Vagina (tissue), 2 donors: ENCODE measurements at regions not wholly inside any gene's neighbourhood (a gene's known extent, or its start where the extent isn't known, plus 50 kb on each side); places are given as distances from the start of the nearest gene placed in this dataset.

Experiments used
- DNase-seq, 2 donors: peaks; one replicate each; pipeline ENCODE4 v3.0.0-alpha.2; 2017; ENCODE audit errors: extremely low spot score in 2 of 2
- H3K27ac ChIP-seq: fragments of 200-600 bp; sonication (generic); one replicate; pipeline ENCODE4 v1.5.1; 2019
- H3K27me3 ChIP-seq: fragments of 200-600 bp; sonication (generic); one replicate; pipeline ENCODE4 v1.5.1; 2019
- H3K36me3 ChIP-seq, 2 donors: fragments of 200-600 bp; sonication (generic); one replicate each; pipeline ENCODE4 v1.5.1; 2017 to 2019
- H3K4me1 ChIP-seq: fragments of 200-600 bp; sonication (generic); one replicate; pipeline ENCODE4 v1.5.1; 2019
- H3K4me3 ChIP-seq, 2 donors: fragments of 200-600 bp; sonication (generic); 1 replicate in 1 of 2; 2 replicates in 1 of 2; pipeline ENCODE4 v1.5.1; 2016 to 2019
- H3K9me3 ChIP-seq: fragments of 200-600 bp; sonication (generic); one replicate; pipeline ENCODE4 v1.5.1; 2019
- POLR2A ChIP-seq, 2 donors: fragments of 450-650 bp; IDR thresholded peaks; one replicate each; pipeline ENCODE4 v1.6.1; 2017; ENCODE audit warnings: antibody characterized with exemption in 2 of 2, mild to moderate bottlenecking in 2 of 2, moderate library complexity in 2 of 2
- POLR2AphosphoS5 ChIP-seq, 2 donors: sonication (generic); formaldehyde crosslinking; IDR thresholded peaks; one replicate each; pipeline ENCODE4 v1.9.0; 2017; ENCODE audit warnings: antibody characterized with exemption in 2 of 2, mild to moderate bottlenecking in 2 of 2, low read depth in 1 of 2; ENCODE audit not compliant: insufficient read depth in 1 of 2
- intact Hi-C: fragments of 100-400 bp; cut with DNase I; formaldehyde crosslinking; loops from one replicate; pipeline ENCODE4 v1.15.1; 2023
- TF ChIP-seq, protein P1 (sequence below), 3 experiments: fragments of 450-650 bp in 2 of 3; fragments of 200-600 bp in 1 of 3; sonication (generic) in 1 of 3; IDR thresholded peaks; one replicate each; pipeline ENCODE4 v1.5.1; 2017 to 2019; ENCODE audit warnings: antibody characterized with exemption in 3 of 3, mild to moderate bottlenecking in 2 of 3, moderate library complexity in 2 of 3

- intact Hi-C loops = no loop called here
- TF ChIP-seq, protein P1, sequence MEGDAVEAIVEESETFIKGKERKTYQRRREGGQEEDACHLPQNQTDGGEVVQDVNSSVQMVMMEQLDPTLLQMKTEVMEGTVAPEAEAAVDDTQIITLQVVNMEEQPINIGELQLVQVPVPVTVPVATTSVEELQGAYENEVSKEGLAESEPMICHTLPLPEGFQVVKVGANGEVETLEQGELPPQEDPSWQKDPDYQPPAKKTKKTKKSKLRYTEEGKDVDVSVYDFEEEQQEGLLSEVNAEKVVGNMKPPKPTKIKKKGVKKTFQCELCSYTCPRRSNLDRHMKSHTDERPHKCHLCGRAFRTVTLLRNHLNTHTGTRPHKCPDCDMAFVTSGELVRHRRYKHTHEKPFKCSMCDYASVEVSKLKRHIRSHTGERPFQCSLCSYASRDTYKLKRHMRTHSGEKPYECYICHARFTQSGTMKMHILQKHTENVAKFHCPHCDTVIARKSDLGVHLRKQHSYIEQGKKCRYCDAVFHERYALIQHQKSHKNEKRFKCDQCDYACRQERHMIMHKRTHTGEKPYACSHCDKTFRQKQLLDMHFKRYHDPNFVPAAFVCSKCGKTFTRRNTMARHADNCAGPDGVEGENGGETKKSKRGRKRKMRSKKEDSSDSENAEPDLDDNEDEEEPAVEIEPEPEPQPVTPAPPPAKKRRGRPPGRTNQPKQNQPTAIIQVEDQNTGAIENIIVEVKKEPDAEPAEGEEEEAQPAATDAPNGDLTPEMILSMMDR (IDR thresholded peaks at IDR 0.05) = no peak
- TF ChIP-seq POLR2A (IDR thresholded peaks at IDR 0.05) = no peak
- TF ChIP-seq POLR2AphosphoS5 (IDR thresholded peaks at IDR 0.05; ENCODE audit: insufficient read depth in 1 of 2, low read depth in 1 of 2) = no peak
- no peaks in the 10 kb centered on the region for H3K9me3 ChIP-seq
- no peaks in the 10 kb centered on the region for H3K27me3 ChIP-seq
- no peak for DNase-seq
- H3K27ac ChIP-seq = no peak overlapping the region
- no peaks in the 10 kb centered on the region for H3K36me3 ChIP-seq
- H3K4me1 ChIP-seq = peaks cover 4% of the 10 kb centered on the region
- H3K4me3 ChIP-seq = no peak overlapping the region
Observed at GRCh38 chr12:23168459-23168858, 543.5 kb downstream of the ETNK1 start.

DNA sequence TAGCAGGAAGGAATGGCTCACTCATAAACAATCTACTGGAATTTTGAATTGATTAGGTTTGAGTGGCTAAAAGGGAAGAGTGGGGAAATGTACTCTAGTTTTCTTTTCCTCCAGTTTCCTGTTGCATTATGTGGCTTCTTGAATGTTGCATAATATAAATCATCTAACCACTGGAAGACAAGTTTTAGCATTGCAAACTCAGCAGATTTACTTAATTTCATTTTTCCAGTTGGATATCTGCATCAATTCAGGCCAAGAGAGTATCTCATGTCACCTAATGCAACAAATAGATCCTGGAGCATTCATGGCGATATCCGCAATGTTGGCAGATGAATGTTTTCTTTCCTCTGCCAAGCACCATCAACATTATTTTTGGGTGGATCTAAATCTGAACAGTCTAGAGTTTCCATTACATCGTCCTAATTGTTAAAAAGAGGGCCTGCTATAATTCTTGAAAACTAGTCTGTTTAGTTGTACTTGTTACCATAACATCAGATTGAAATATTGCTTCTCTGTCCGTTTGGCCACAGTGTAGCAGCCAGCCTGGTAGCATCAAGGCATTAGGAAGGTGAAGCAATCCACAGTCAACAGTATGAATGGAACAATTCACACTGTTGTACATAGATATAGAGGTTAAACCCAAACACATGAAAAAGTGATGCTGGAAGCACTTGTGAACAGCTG is 544.2 kb downstream of the ETNK1 start:
- H3K27me3 ChIP-seq = no peaks in the 10 kb centered on the region
- TF ChIP-seq POLR2A (IDR thresholded peaks at IDR 0.05) (no peak), POLR2AphosphoS5 (IDR thresholded peaks at IDR 0.05; ENCODE audit: insufficient read depth in 1 of 2, low read depth in 1 of 2) (no peak)
- TF ChIP-seq, protein P1 (IDR thresholded peaks at IDR 0.05) = no peak
- no peak overlapping the region for H3K4me3 ChIP-seq
- peaks cover 4% of the 10 kb centered on the region for H3K4me1 ChIP-seq
- intact Hi-C loops = no loop called here
- no peak overlapping the region for H3K27ac ChIP-seq
- H3K36me3 ChIP-seq = no peaks in the 10 kb centered on the region
- DNase-seq = no peak
- no peaks in the 10 kb centered on the region for H3K9me3 ChIP-seq

DNA sequence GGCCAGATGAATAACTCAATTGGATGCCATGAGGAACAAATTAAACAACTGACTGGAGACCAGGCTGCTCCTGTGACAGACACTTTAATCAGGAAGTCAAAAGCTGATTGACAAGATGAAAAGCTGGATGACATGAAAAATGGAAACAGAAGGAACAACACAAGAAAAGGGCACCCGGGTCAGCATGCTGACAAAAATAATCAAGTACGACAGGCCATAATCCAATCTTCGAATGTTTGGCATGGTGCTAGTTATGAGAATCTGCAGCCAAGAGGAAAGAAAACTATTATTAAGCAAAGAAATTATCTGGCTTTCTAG is 544.7 kb downstream of the ETNK1 start:
- Histone ChIP-seq H3K27me3 (no peaks in the 10 kb centered on the region), H3K27ac (no peak overlapping the region), H3K9me3 (no peaks in the 10 kb centered on the region), H3K4me1 (peaks cover 4% of the 10 kb centered on the region), H3K36me3 (no peaks in the 10 kb centered on the region), H3K4me3 (no peak overlapping the region)
- no peak for DNase-seq
- intact Hi-C loops = no loop called here
- TF ChIP-seq, protein P1 (IDR thresholded peaks at IDR 0.05) = no peak
- TF ChIP-seq POLR2AphosphoS5 (IDR thresholded peaks at IDR 0.05; ENCODE audit: insufficient read depth in 1 of 2, low read depth in 1 of 2) = no peak
- no peak for TF ChIP-seq POLR2A (IDR thresholded peaks at IDR 0.05)

GRCh38 chr12:23174917-23175316 is 549.9 kb downstream of the ETNK1 start:
- DNase-seq = no peak

DNA sequence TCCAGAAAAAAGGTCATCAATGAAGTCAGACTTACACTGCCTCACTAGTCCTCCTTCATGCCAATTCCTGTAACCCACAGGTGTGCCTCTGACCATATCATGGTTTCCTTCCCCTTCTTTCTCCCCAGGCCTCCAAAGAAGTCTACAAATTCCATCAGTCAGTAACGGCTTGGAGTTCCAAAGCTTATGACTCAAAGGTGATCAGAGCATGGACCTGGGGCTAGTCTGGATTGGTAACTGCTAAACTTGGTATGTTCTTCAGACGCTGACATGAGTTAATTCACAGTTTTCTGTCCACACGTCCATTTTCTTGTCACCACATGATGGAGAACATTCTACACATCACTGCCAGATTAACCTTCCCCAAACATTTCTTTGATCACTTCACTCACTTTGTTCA is 560.4 kb downstream of the ETNK1 start:
- H3K27me3 ChIP-seq = no peaks in the 10 kb centered on the region
- H3K9me3 ChIP-seq = no peaks in the 10 kb centered on the region
- H3K27ac ChIP-seq = no peak overlapping the region
- no peaks in the 10 kb centered on the region for H3K4me1 ChIP-seq
- intact Hi-C loops = no loop called here
- H3K4me3 ChIP-seq = no peak overlapping the region
- no peak for TF ChIP-seq POLR2A (IDR thresholded peaks at IDR 0.05)
- TF ChIP-seq POLR2AphosphoS5 (IDR thresholded peaks at IDR 0.05; ENCODE audit: insufficient read depth in 1 of 2, low read depth in 1 of 2) = no peak
- TF ChIP-seq, protein P1 (IDR thresholded peaks at IDR 0.05) = no peak
- no peak for DNase-seq
- H3K36me3 ChIP-seq = no peaks in the 10 kb centered on the region

More at GRCh38 chr12:23174917-23175316, 549.9 kb downstream of the ETNK1 start:
- TF ChIP-seq POLR2AphosphoS5 (IDR thresholded peaks at IDR 0.05; ENCODE audit: insufficient read depth in 1 of 2, low read depth in 1 of 2) (no peak), POLR2A (IDR thresholded peaks at IDR 0.05) (no peak)
- TF ChIP-seq, protein P1 (IDR thresholded peaks at IDR 0.05) = no peak
- no peak overlapping the region for H3K4me3 ChIP-seq
- H3K9me3 ChIP-seq = no peaks in the 10 kb centered on the region
- no peak overlapping the region for H3K27ac ChIP-seq
- H3K4me1 ChIP-seq = no peaks in the 10 kb centered on the region
- intact Hi-C loops = no loop called here
- H3K27me3 ChIP-seq = no peaks in the 10 kb centered on the region
- H3K36me3 ChIP-seq = no peaks in the 10 kb centered on the region
